ENCODE measurements at regions not wholly inside any gene's neighbourhood (a gene's known extent, or its start where the extent isn't known, plus 50 kb on each side); places are given as distances from the start of the nearest gene placed in this dataset.

- Histone ChIP-seq H3K4me3 (ENCODE audit: low read depth in 2 of 2, low read length in 2 of 2) (no peak overlapping the region), H3K9me3 (ENCODE audit: control insufficient read depth, insufficient read depth, low read depth, low read length) (no peaks in the 10 kb centered on the region), H3K27me3 (ENCODE audit: control insufficient read depth, insufficient read depth, low read length) (no peaks in the 10 kb centered on the region), H3K36me3 (ENCODE audit: control insufficient read depth, insufficient read depth, low read length) (no peaks in the 10 kb centered on the region), H3K4me1 (ENCODE audit: control insufficient read depth, insufficient read depth, low read length) (no peaks in the 10 kb centered on the region), H3K27ac (ENCODE audit: low read length) (no peak overlapping the region)
- ATAC-seq: no peak
- DNase-seq (ENCODE audit: low read depth, low spot score): no peak
- ChIA-PET POLR2A (no interaction called here), CTCF (no interaction called here)
- in situ Hi-C loops (cut with HindIII; ENCODE audit: low pct_unique_long_range_greater_than_20kb, low sequenced_read_pairs): no loop called here
- TF ChIP-seq REST (IDR thresholded peaks at IDR 0.05; ENCODE audit: insufficient read depth in 1 of 2, low read depth in 2 of 2, low read length in 1 of 2) (no peak), TCF7L2 (IDR thresholded peaks at IDR 0.05; ENCODE audit: low read depth, low read length) (no peak), POLR2AphosphoS5 (IDR thresholded peaks at IDR 0.05; ENCODE audit: low read depth, low read length) (no peak), SIN3A (IDR thresholded peaks at IDR 0.05; ENCODE audit: borderline replicate concordance, insufficient read depth, low read depth, low read length) (no peak), CTCF (IDR thresholded peaks at IDR 0.05) (no peak)
- no TSS peak for BruUV-seq (replicated peaks)
- intact Hi-C loops (cut with micrococcal nuclease; ENCODE audit: unreplicated experiment): no loop called here
Measured at GRCh38 chr6:26149240-26149639, 62.0 kb downstream of the HFE start.

DNA sequence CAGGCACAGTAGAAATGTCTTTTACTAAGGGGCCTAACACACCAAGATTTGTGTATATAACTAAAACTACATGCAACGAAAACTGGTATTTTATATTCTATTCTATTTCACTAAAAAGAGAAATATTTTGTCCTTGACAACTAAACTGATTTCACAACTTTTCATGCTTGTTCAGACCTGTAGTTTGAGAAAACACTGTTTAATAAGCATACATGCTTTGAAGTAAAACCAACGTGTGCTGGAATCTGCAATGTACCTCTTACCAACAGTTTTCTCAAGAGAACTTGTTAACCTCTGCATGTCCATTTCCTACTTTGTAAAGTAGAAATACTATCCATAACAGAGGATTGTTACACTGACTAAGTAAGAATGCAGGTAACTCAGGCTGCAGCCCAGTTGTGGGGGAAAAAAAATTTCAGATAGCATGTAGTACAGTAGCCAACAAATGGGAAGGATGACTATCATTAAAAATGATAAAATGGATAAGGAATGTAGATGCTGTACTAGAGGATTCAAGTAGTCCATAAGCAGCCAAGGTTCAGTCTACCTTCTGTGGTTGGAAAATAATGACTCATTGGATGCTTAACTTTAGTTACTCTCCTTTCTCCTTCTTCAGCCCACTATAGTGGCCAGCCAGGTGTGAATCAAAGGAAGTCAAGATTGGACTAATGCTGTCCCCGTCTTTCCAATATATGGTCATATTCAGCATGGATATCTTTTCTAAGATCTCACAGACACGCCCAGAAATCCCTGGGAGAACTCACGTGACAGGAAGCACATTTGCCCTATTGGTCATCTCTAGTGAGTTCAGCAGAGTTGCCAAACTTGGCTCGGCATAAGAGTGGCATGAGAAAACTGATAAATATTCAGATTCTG is 65.2 kb downstream of the HFE start:
- no peaks in the 10 kb centered on the region for H3K9me3 ChIP-seq (ENCODE audit: control insufficient read depth, insufficient read depth, low read depth, low read length)
- BruUV-seq (replicated peaks): no TSS peak
- no peak for DNase-seq (ENCODE audit: low read depth, low spot score)
- in situ Hi-C loops (cut with HindIII; ENCODE audit: low pct_unique_long_range_greater_than_20kb, low sequenced_read_pairs) (no loop called here), intact Hi-C loops (cut with micrococcal nuclease; ENCODE audit: unreplicated experiment) (no loop called here)
- no peaks in the 10 kb centered on the region for H3K27me3 ChIP-seq (ENCODE audit: control insufficient read depth, insufficient read depth, low read length)
- H3K36me3 ChIP-seq (ENCODE audit: control insufficient read depth, insufficient read depth, low read length): no peaks in the 10 kb centered on the region
- H3K27ac ChIP-seq (ENCODE audit: low read length): no peak overlapping the region
- ATAC-seq: no peak
- H3K4me1 ChIP-seq (ENCODE audit: control insufficient read depth, insufficient read depth, low read length): peaks cover 8% of the 10 kb centered on the region
- no peak overlapping the region for H3K4me3 ChIP-seq (ENCODE audit: low read depth in 2 of 2, low read length in 2 of 2)
- ChIA-PET POLR2A (no interaction called here), CTCF (no interaction called here)
- TF ChIP-seq SIN3A (IDR thresholded peaks at IDR 0.05; ENCODE audit: borderline replicate concordance, insufficient read depth, low read depth, low read length): no peak
- no peak for TF ChIP-seq TCF7L2 (IDR thresholded peaks at IDR 0.05; ENCODE audit: low read depth, low read length)
- no peak for TF ChIP-seq CTCF (IDR thresholded peaks at IDR 0.05)
- TF ChIP-seq REST (IDR thresholded peaks at IDR 0.05; ENCODE audit: insufficient read depth in 1 of 2, low read depth in 2 of 2, low read length in 1 of 2): no peak
- TF ChIP-seq POLR2AphosphoS5 (IDR thresholded peaks at IDR 0.05; ENCODE audit: low read depth, low read length): no peak
